H4 (cell line): ENCODE measurements at regions not wholly inside any gene's neighbourhood (a gene's known extent, or its start where the extent isn't known, plus 50 kb on each side); places are given as distances from the start of the nearest gene placed in this dataset.

Experiments
- DNase-seq: peaks from one replicate; pipeline ENCODE4 v3.0.0-alpha.2; 2015; ENCODE audit warnings: low spot score

GRCh38 chr6:126907312-126907711, 211.2 kb upstream of the RSPO3 start:
- DNase-seq: no peak

- no peak for DNase-seq
Measured at GRCh38 chr6:126907996-126908395, 210.5 kb upstream of the RSPO3 start.

DNA sequence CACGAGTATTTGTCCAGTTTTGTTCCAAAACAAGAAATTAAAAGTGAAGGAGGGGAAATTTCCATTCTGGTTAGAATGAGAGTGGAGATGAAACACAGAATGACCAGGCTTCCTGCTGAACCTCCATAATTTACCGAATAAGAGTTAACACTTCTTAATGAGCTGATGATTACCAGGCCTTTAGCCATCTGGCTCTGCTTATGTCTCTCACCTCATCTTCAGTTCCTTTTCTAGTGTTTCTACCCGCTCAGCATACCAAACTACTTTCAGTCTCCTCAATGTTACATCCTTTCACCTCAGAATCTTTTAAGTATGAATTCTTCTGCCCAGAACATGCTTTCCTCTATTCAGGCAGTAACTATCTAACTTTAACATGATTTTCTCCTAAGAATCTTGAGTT, 209.0 kb upstream of the RSPO3 start:
- no peak for DNase-seq

DNA sequence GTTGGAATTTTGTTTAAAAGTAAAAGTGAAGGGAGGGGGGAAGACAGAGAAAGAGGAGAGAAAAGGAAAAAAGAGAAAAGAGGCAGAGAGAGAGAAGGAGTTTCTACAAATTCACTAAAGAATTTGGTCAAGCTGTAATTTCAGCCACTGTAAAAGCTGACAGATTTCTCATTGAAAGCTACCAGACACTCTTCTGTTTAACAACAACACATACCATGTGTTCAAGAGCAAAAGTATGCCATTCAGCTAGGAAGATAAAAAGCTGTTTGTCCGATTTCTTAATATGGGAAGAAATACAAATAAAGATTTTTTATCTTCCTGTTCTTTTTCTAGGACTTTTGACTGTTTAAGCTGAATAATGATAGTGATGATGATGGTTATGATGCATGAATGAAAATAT, 204.8 kb upstream of the RSPO3 start:
- DNase-seq: no peak

GRCh38 chr6:126914172-126914571, 204.3 kb upstream of the RSPO3 start:
- no peak for DNase-seq

- no peak for DNase-seq
Measured at GRCh38 chr6:126914801-126915200, 203.7 kb upstream of the RSPO3 start.

GRCh38 chr6:126919947-126920346, 198.5 kb upstream of the RSPO3 start:
- DNase-seq: peak; percentile 53

GRCh38 chr6:126923807-126924206, 194.7 kb upstream of the RSPO3 start:
- DNase-seq: no peak

DNA sequence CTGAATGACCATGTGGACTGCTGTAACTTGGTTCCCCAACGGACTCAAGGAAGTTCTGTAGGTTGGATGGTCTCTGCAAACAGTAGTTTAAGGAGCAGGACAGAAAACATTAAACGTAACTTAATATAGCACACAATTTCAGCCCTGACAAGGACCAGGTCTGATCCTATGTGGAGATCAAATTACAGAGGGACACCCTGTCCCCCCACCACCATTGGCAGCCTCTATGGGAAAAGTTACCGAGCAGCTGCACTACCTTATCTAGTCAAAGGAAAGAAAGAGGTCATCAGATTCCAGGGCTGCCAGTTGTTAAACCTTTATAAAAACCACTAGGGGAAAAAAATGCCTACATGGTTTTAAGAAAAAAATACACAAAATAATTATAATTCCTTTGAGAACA, 191.5 kb upstream of the RSPO3 start:
- no peak for DNase-seq

DNA sequence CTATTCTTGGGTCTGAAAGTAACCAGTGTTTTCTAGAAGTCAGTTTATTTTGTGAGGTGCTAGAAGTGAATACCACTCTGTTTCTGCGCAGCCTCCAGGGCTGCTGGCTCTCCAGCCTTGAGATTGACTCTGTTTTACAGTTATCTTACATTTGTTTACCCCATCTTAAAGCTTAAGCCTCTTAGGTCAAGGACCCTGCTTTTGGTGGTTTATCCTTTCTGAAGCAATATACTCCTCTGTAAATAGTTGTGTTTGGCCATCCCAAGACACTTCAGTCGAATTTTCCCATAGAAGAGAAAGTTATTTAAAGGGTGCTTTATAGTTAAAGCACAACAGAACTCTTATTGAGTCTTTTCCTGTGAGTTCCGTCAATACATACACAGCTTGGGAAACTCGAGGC, 190.6 kb upstream of the RSPO3 start:
- no peak for DNase-seq

GRCh38 chr6:126937426-126937825, 181.0 kb upstream of the RSPO3 start:
- no peak for DNase-seq

- DNase-seq: no peak
Measured at GRCh38 chr6:126939784-126940183, 178.7 kb upstream of the RSPO3 start.

GRCh38 chr6:126941751-126942150, 176.7 kb upstream of the RSPO3 start:
- DNase-seq: no peak

DNA sequence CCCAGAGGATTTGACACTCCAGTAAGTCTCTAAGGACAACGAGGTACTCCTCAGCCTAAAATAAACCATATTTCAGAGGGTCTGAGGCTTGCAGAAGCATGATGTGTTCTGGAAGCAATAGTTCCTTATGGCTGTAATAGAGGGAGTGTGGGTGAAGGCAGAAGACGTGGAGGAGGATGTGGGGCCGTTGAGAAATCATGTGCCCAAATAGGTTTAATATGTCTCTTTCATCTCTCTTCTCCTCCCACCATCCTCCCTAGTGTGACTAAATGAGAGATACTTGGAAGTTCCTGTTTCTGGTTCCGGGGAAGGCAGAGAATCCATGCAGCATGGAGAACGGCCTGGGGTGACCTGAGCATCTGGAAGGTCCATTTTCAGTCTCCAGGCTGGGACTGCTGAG, 174.0 kb upstream of the RSPO3 start:
- DNase-seq: no peak

GRCh38 chr6:126945150-126945685, 173.3 kb upstream of the RSPO3 start:
- no peak for DNase-seq

GRCh38 chr6:126945812-126946360, 172.6 kb upstream of the RSPO3 start:
- no peak for DNase-seq

DNA sequence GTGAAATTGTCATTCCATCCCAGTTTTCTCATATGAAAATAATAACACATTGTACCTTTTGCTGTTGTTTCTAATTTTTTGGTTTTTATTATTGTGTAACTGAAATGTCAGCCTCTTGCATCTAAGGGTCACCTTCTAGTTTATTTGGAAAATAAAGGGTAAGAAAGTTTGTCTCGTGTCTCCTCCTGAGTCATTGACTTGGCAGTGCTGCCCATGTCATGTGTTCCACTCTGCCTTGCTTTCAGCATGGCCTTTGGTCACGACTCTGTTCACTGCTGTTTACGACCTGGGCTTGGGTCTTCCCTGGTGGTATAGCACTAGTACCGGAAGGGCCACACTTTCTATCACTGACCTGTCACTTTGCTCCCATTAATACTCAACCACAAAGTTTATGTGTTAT, 171.4 kb upstream of the RSPO3 start:
- peak; percentile 7 for DNase-seq

- DNase-seq: no peak
Measured at GRCh38 chr6:126949786-126950185, 168.7 kb upstream of the RSPO3 start.

DNA sequence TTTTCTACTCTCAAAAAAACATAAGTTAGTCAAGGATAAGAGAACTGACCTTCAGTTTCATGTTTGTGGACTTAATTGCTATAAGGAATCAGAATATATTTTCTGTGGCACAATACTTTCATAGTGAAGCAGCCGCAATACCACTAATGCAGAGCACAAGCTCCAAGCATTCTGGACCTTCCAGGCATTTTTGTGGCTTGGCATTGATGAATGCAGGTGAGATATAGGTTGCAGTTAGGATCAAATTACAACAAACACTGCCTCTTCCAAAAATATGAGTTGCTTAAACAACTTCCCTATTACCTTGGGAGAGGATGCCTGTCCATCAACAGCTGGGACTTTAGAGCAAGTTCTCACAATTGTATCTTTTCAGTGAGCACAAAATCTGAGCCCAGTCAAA, 162.8 kb upstream of the RSPO3 start:
- DNase-seq: no peak

DNA sequence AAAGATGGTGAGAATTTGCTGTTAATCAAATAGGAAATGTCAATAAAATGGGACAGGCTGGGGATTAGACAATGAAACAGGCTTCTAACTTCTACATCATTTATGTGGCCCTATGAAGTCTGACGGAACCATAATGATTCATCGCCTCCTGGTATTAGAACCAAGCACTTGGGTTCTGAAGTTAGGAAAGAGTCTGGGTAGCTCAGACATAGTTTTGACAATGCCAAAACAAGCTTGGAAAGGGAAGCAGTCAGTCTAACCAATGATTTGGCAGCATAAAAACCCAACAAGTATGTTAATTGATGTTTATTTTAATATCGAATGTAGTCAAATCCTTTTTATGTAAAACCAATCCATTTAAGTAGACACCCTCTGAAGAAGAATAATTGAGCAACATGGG, 160.8 kb upstream of the RSPO3 start:
- no peak for DNase-seq

- no peak for DNase-seq
Measured at GRCh38 chr6:126959765-126960164, 158.7 kb upstream of the RSPO3 start.

DNA sequence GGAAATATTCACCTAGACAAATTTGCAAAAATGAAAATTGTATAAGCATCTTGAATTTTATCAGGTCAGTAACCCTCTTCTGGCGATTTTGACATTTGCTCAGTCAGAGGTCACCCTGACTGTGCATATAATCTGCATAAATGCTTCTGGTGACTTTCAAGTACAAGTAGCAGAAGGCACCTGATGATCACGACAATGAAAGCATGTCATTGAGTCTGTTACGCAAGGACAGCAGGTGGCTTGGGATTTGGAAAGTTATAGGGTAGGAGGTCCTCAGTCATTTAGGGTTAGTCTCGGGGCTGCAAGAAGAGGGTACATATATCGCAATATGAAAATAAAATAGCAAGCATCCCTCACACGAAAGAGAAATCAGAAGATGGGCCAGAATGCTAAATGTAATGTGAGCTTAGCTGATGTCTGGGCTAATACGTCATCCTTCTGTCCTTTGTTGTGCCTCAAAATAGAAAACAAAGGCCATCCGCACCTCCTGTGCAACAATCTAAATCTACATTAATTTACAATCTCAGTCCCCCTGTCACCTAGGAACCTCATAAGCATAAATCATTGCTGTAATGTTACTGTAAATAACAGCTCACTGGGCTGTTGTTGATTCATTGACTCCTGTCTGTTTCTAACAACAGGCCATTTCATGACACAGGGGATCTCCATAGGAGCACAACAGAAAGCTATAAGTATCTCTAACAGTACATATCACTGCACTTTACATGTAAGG, 155.2 kb upstream of the RSPO3 start:
- DNase-seq: no peak

- DNase-seq: no peak
Measured at GRCh38 chr6:126967296-126968005, 151.0 kb upstream of the RSPO3 start.
